GM19455 (cell line): ENCODE measurements at regions not wholly inside any gene's neighbourhood (a gene's known extent, or its start where the extent isn't known, plus 50 kb on each side); places are given as distances from the start of the nearest gene placed in this dataset.

Source experiments
- ATAC-seq: cut with Tn5 transposase; IDR thresholded peaks from one replicate; pipeline ENCODE4 v1.9.1; 2021; ENCODE audit not compliant: unreplicated experiment

DNA sequence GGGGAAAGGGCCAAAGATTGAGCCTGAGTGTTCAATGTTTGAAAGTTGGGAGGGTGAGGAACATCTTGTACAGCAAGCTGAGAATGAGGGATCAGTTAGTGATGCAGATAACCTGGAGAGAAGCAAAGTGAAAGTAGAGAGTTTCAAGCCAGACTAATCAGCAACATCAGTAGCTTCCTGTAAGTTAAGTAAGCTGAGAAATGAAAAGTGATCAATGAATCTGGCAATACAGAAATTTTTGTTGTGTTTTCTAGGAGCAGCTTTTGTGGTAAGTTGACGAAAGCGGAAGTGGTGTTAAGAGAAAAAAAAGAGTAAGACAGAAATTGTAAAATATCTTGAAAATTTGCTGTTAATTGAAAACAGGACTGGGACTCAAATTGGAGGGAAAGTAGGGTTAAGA, 855.5 kb upstream of the MAP3K7 start:
- no peak for ATAC-seq

DNA sequence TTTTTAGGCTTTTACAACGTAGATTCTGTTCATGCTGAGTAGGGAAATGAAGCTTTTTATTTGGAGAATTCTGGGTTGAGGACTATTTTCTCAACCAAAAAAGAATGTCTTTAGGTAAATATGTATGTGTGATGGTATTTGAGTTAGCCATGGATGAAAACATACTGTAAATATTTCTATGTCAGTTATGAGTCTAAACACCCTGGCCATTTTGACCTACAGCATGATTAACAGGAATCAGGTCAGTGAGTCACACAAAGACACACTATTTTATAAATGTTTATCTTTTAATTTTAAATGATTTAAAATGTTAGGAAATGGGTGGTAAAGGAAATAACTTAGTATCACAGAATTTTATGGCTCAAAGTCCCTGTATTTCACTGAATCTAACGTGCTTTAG, 851.7 kb upstream of the MAP3K7 start:
- no peak for ATAC-seq

DNA sequence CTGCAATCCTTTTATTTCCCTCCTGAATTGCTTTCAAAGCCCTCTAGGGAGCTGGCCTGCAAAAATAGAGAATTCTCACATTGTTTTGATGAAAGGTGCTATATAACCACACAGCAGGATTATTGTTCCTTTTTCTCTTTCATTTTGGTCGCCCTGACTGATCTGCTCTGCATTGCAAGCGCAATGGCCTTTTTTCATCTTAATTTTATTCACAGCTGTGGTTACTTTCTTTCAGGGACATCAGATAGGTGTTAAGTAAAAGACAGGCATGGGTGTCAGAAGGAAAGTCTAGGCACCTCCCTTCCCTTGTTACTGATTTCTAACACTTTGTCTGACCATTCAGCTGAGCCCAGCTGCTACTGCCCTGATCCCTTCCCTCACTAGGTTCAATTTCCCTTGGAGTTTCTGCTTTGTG, 850.5 kb upstream of the MAP3K7 start:
- ATAC-seq = no peak

DNA sequence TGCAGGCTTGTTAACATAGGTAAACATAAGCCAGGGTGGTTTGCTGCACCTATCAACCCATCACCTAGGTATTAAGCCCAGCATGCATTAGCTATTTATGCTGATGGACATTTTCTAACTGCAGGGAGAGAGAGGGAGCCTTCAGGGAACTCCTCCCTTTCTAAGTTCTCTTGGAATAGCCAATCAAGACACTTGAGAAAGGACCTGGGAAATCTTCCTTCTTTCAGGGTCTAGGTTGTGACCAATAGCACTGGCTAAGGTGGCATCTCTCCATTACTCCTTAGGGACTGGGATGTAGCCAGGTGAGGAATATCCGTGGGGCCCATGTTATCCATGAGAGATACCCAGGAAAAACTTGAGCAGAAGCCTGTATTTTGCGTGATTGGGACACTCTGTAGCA, 849.6 kb upstream of the MAP3K7 start:
- ATAC-seq = no peak

DNA sequence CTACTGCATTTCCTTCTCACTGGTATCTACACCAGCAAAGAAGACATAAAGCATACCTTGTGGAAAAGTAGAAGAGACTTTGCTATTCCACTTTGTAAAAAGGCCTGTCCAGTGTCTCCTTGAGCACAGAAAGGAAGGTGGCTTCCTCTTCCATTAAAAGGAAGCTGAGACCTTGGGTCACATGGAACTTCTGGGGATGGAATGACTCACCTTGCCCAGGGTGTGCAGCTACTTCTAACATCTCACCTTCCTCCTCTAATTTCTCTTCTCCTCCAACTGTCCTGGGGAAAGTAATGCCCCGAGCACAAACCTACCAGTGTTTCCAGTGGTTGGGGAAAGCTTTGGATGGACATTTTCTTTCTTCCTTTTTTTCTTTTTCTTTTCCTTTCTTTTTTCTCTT, 848.8 kb upstream of the MAP3K7 start:
- ATAC-seq = no peak

DNA sequence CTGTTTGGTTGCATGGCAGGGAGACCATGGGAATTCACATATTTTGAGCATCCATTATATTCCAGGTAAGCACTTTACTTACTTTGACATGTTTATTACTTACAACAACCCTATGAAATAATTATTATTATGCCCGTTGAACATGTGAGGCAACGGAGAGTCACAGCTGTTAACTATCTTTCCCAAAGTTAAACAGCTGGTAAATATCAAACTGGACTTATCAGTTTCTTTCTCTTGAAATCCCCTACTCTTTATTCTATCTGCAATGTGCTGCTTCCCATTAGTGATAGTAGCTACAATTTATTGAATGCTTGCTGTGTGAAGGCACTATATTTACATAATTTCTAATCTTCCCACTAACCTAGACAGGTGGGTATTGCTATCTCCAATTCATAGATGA, 847.7 kb upstream of the MAP3K7 start:
- ATAC-seq = no peak

DNA sequence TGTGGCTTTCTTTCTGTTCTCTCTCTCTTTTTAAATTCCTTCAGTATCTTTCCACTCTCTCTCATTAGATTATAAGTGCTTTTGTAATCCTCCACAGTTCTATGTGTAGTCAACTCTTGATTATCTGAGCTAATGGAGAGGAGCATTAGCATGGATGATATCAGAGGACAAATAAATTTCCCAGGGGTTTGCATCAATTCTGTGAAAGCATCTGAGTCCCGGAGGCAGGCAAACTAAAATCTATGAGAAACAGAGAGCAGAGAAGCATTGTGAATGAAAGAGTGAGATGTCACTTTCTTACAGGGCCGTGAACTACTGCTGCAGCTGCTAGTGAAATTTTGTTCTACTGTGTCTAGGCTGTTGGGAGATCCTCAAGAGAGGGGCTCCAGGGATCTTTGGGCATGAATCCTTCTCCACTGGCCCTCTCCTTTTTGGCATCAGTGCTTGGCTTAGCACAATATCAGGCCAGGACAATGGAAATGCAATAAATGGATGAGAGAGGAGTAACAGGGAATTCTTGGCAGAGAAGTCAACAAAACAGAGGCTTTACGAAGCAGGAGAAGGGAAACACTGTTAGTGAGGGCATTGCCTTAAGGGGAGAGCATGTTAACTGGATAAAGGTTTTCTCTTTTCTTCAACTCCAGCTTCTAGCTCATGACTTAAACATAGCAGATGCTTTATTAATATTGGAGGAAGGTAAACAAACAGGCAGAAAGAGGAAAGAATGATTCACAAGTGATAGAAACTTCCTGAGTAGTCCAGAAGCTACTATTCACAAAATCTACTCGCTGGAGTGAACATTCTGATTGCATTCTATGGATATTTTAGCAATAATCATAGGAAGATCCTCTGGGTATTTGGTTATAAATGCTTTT, 847.0 kb upstream of the MAP3K7 start:
- no peak for ATAC-seq

DNA sequence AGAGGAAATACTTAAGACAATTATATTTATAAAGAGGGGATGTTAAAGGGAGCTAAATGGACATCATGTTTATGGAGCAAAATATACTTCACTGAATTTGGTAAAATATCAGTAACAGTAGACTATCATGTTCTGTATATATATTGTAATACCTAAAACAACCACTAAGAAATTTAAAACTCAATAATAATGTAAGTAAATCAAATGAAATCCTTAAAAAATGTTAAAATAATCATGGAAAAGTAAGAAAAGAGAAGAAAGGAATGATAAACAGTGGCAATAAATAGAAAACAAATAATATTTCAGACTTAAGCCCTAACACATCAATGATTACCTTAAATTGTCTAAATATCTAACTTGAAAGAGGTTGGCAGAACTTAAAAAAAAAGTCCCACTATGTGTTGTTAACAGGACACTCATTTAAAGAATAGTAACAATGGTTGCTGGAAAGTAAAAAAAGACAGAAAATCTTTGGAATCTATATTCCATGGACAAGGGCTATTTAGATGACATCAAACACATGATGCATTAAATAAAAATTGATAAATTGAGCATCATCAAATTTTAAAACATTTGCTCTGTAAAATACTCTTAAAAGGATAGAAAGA, 842.2 kb upstream of the MAP3K7 start:
- ATAC-seq = no peak

DNA sequence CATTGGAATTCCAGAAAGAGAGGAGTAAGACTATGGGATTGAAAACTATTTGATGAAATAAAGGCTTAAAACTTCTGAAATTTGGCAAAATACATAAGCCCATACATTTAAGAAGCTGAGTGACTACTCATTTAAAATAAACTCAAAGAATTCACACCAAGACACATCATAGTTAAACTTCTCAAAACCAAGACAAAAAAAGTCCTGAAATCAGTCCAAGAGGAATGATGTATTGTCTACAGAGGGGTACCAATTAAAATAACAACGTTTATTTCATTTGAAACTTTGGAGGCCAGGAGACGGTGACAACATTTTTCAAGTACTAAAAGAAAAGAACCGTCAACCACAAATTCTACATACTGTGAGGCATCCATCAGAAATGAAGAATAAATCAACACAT, 841.4 kb upstream of the MAP3K7 start:
- ATAC-seq = no peak

DNA sequence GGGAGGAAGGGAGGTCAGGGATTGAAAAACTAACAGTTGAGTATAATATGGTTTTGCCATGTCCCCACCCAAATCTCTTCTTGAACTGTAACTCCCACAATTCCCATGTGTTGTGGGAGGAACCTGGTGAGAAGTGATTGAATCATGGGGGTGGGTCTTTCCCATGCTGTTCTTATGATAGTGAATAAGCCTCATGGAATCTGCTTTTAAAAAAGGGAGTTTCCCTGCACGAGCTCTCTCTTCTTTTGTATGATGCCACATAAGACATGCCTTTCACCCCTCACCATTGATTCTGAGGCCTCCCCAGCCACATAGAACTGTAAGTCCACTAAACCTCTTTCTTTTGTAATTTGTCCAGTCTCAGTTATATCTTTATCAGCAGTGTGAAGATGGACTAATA, 833.4 kb upstream of the MAP3K7 start:
- no peak for ATAC-seq

DNA sequence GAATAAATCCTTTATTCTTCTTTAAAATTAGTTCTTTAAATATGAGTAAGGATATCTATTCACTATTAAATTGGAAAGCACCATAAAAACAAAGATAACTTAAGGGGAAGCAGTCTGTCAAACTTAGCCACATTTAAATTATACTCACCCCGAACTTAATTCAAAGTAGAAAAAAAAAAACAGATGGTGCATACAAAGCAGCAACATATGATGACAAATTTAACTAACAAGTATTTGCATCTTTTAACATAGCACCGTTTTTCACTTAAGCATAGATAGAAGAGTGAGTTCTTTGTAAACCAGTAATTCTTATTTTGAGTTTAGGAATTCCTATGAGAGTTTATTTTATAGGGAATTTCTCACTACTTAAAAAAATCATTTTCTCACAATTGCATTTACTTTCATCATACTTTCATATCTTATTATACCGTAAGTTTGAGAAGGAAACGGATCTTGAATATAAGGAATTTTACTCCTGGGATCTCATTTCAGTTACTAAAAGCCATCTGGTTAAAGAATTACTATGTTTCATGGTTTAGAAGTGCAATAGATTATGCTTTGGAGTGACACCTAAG, 828.2 kb upstream of the MAP3K7 start:
- ATAC-seq = no peak

DNA sequence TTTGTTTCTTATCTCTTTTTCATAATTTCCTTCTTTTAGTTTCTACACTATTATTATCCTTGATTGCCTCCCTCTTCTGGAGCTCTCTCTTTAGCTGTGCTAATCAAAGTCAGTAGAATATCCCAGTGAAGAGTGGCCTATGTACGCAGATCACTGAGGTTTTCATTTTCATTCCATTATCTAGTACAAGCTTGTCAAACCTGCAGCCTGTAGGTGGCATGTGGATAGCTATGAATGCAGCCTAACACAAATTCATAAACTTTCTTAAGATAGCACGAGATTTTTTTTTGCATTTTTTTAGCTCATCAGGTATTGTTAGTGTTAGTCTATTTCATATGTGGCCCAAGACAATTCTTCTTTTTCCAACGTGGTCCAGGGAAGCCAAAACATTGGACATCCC, 825.7 kb upstream of the MAP3K7 start:
- ATAC-seq = no peak

DNA sequence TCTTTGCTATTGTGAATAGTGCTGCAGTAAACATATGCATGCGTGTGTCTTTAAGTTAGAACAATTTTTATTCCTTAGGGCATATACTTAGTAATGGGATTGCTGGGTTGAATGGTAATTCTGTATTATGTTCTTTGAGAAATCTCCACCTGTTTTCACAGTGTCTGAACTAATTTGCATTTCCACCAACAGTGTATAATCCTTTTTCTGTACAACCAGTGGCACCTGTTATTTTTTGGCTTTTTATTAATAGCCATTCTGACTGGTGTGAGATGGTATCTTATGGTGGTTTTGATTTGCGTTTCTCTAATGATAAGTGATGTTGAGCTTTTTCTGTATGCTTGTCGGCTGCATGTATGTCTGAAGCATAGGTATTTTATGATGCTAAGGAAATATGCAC, 820.8 kb upstream of the MAP3K7 start:
- no peak for ATAC-seq

DNA sequence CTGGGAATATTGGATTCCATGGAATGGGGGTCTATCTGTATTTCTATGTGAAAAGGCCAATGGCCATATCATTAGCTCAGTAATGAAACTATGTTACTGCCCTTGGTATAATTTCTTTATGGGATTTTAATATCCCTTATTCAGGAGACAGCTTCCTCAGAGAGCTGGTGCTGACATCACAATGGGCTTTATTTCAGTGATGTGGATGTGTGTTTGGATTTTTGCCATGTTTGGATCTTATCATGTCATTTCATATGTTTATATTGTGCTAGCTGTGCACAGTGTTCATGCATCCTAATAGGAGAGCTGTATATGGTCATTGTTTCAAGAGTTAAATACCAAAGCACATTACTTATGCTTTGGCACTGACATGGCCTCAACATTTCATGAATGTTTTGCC, 806.1 kb upstream of the MAP3K7 start:
- ATAC-seq = no peak

DNA sequence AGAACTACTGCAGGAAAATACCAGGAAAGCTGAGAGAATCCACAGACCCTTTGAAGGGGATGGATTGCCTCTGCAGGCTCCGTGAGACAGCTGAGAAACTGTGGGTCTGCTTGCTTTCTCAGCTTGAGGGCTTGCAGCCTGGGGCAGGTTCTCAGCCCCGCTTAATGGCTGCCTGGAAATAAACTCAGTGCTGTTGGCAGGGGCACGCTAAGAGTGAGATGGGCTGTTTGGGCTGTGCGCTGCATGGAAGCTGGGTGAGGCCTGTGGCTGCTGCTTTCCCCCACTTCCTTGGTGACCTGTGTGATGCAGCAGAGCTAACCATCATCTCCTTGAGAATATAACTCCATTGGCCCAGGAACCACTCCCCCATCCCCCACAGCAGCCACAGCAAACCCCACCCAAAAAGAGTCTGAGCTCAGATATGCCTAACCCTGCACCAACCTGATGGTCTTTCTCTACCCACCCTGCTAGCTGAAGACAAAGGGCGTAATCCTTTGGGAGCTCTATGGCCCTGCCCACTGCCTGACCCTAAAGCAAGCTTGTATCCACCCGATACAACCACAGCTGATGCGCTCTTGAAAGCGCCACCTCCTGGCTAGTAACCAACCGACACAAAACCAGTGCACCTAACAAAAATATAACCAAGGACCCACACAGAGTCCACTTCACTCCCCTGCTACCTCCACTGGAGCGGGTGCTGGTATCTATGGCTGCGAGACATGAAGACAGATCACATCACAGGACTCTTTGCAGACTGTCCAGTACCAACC, 800.6 kb upstream of the MAP3K7 start:
- no peak for ATAC-seq

DNA sequence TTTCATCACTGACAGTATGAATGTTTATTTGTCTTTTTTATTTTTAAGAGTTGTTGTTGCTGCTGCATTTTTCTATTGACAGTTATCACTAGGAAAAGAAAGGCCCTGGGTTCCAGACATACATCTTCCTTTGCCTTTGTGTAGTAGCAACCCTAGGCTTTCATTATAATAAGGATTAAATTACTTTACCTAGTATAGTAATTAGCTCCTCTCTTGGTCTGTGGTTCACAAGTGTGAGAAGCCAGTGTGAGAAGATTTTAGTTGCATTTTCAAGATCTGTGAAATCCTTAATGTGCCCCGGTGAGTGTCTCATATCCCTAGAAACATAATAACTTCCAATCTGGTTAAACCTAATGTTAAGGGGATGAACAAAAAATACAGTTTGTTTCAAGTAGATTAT, 799.3 kb upstream of the MAP3K7 start:
- no peak for ATAC-seq

DNA sequence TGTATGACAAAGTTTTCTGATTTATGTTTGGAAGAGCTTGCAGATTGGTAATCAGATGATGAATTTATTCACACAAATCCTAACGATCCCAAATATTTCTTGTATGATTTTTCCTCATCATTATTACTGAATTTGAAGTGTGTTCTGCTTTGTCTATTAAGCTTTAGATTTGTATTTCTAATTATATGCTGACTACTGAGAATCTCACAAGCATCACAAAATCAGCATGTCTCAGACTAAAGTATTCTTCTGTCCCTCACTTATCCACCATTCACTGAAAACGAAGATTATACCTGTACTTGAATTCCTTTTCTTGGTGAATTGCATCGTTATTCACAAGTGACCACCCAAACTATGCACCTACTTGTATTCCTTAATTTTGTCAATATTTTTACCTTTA, 796.3 kb upstream of the MAP3K7 start:
- ATAC-seq = no peak

DNA sequence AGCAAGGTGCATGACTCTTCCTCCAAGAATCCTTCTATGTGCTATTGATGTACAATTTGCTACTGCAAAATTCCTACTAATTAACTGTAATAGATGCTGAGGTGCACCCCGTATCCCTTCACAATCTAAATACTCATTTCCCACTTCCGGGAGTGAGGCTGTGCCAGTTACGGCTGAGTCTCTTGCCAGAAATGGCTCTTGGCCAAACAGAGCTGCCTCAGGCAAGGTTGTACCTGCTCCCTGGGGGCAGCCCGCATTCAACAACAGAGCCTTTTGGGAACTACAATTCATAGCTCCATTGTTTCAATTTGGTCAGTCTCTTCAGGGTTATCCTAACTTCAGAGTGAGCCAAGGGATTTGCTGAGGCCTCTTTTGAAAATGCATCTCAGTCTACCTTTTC, 789.8 kb upstream of the MAP3K7 start:
- no peak for ATAC-seq

DNA sequence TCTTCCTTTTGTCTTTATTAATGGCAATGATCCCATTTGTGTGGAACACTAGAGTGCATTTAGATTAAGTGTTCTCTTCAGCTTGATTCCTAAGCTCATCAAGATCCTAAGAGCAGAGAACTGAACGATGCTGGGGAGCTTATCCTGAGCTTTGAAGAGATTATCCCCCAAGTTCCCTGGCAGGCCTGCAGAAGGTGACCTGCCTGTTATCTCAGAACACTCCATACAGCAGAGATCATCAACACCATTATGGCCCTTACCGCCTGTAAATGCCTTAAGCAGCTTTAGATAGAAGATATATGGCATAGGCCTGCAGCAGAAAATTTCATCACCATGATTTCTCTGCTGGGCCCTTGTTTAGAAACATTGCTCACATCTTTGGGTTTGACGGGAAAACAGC, 779.9 kb upstream of the MAP3K7 start:
- no peak for ATAC-seq

DNA sequence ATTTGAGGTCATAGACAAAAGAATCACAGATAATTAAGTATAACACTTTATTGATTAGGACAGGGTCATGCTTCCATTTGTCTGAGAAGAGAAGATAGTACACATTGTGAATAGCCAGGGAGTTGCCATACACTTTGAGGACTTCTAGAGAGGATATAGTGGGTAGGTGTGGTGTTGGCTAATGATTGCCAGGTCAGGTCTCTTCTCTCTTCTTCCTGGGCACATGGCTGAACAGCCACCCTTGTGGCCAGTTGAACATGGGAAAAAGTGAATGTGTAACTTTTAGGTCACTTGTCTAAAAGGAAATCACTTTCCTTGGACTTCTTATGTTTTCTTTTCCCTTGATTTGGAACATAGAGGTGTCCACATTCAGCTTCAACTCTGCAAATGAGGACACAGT, 772.1 kb upstream of the MAP3K7 start:
- no peak for ATAC-seq

DNA sequence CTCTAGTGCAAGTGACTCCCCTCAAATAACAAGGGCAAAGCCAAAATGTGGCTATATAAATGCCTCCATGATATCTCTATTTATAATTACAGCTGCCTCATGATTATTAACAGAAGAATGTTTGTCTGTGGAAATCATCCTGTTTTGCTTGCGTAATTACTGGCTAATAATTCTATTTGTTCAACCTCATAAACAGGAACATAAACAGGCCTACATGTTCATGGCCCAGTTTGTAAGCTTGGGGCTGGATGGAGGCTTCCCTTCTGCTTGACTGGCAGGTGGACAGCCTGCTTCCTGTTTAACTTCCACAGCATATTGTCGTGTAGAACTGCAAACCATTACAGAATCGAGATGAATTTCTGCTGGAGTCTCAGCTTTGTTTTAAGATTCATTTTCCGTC, 766.0 kb upstream of the MAP3K7 start:
- ATAC-seq = no peak

DNA sequence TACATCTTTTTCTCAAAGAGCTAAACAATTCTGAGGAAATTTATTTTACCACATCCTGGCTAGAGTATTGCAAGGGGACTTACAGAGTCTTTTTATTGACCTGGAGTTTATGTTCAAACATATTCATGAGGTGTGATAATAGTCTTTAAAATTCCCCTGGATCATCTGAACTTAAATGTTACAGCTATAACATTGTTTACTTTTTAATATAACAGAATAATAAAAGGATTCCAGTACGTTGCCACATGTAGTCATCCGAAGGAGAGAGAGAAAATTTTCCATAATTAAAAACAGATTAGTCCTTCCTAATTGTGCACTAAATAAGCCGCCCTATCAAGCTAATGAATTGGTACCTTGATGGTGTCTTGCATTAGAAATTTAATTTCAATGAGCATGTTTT, 765.4 kb upstream of the MAP3K7 start:
- ATAC-seq = no peak
